HL-60 (cell line): ENCODE measurements at regions not wholly inside any gene's neighbourhood (a gene's known extent, or its start where the extent isn't known, plus 50 kb on each side); places are given as distances from the start of the nearest gene placed in this dataset.
A peak's percentile ranks its signal among the peaks of the same experiment; 100 is the strongest.

ENCODE experiments used
- DNase-seq, 2 experiments: peaks; one replicate each; pipeline ENCODE4 v3.0.0-alpha.2; 2010 to 2020; ENCODE audit warnings: low read depth in 1 of 2, low spot score in 1 of 2
- H3K27ac ChIP-seq: fragments of 250-450 bp; sonication (Bioruptor Pico); replicated peaks from 2 replicates; pipeline ENCODE4 v1.5.1; 2020; ENCODE audit warnings: mild to moderate bottlenecking, moderate library complexity
- H3K27me3 ChIP-seq: fragments of 250-450 bp; sonication (Bioruptor Pico); 2 replicates; pipeline ENCODE4 v1.5.1; 2021; ENCODE audit warnings: mild to moderate bottlenecking, moderate library complexity; ENCODE audit not compliant: insufficient read depth, poor library complexity, severe bottlenecking
- H3K4me3 ChIP-seq: replicated peaks from 2 replicates; pipeline ENCODE4 v1.5.1; 2011; ENCODE audit warnings: mild to moderate bottlenecking, control low read depth, low read length; ENCODE audit not compliant: insufficient read depth
- CTCF ChIP-seq: IDR thresholded peaks from one replicate; pipeline ENCODE4 v1.5.1; 2011; ENCODE audit warnings: low read length, control low read depth, inconsistent platforms; ENCODE audit not compliant: insufficient read depth
- GABPA ChIP-seq: IDR thresholded peaks from 2 replicates; pipeline ENCODE4 v1.6.1; 2012; ENCODE audit warnings: low read depth
- POLR2AphosphoS5 ChIP-seq: IDR thresholded peaks from 2 replicates; pipeline ENCODE4 v1.6.1; 2012; ENCODE audit warnings: low read depth
- REST ChIP-seq: IDR thresholded peaks from 2 replicates; pipeline ENCODE4 v1.6.1; 2012; ENCODE audit warnings: low read depth; ENCODE audit not compliant: insufficient replicate concordance
- SPI1 ChIP-seq: IDR thresholded peaks from 2 replicates; pipeline ENCODE4 v1.6.1; 2012; ENCODE audit warnings: low read depth, mild to moderate bottlenecking, borderline replicate concordance

DNA sequence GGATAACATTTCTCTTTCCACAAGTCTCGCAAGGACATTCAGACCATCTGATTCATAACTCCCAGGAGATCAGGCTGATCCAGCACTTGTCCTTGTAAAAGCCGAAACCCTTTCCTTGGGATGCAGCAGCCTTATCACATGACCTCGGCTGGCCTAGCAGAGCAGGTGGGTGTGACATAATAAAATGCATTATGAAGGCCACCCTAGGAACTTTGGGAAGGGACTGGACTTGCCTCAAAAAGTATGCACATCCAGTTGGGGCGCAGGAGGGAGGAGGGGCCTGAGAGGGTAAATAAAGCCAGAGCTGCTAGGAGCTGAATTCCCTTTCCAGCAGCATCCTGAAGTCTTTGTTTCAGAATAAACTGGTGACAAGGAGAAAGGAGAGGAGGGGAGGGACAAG lies 260.8 kb downstream of the SNX13 start:
- H3K27me3 ChIP-seq = no peaks in the 10 kb centered on the region
- no peak for DNase-seq
- TF ChIP-seq CTCF = no peak
- no peak for TF ChIP-seq POLR2AphosphoS5
- TF ChIP-seq GABPA = no peak
- no peak for TF ChIP-seq REST
- no peak for TF ChIP-seq SPI1
- no peak overlapping the region for H3K27ac ChIP-seq
- no peak overlapping the region for H3K4me3 ChIP-seq

DNA sequence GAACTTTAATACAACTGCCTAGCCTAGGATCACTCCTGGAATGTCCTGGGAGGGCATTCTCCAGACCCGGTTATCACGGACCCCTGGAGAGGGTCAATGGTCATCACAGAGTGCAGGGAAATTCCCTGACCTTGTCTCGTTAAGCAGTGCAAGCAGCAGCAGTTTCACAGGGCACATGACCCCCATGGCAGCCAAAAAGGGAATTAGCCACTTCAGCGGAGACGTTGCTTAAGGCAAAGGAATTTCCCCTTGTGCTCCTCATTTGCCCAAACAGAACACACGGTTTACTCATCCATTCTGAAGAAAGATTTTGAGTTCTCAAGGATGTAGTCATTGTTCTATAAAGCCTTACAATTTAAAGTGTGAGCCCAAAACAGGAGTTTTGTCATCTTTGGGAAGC lies 260.3 kb downstream of the SNX13 start:
- DNase-seq = peak in 1 of 2 experiments; percentile 24

GRCh38 chr7:17680943-17681351 lies 259.3 kb downstream of the SNX13 start:
- no peaks in the 10 kb centered on the region for H3K27me3 ChIP-seq
- no peak for DNase-seq
- no peak overlapping the region for H3K4me3 ChIP-seq
- H3K27ac ChIP-seq = no peak overlapping the region
- TF ChIP-seq POLR2AphosphoS5 (no peak), SPI1 (no peak), CTCF (no peak), REST (no peak), GABPA (no peak)

More for the DNA sequence above, 260.3 kb downstream of the SNX13 start:
- Histone ChIP-seq H3K27me3 (no peaks in the 10 kb centered on the region), H3K4me3 (no peak overlapping the region), H3K27ac (no peak overlapping the region)
- TF ChIP-seq CTCF (no peak), GABPA (no peak), POLR2AphosphoS5 (no peak), REST (no peak), SPI1 (no peak)
